HepG2 (cell line): ENCODE measurements at regions not wholly inside any gene's neighbourhood (a gene's known extent, or its start where the extent isn't known, plus 50 kb on each side); places are given as distances from the start of the nearest gene placed in this dataset.

Experiments
- HNF4G ChIP-seq, 2 experiments: sonication (generic) in 1 of 2; formaldehyde crosslinking in 1 of 2; IDR thresholded peaks; 2 replicates each; pipeline versions ENCODE4 v1.4.0 to v1.6.1; 2011 to 2020; ENCODE audit warnings: borderline replicate concordance in 2 of 2, low read depth in 2 of 2, mild to moderate bottlenecking in 2 of 2, low read length in 1 of 2, missing genetic modification reagents in 1 of 2, moderate library complexity in 1 of 2
- RAD21 ChIP-seq: fragments of 450-650 bp; formaldehyde crosslinking; IDR thresholded peaks from 2 replicates; pipeline ENCODE4 v1.5.0; 2020; ENCODE audit warnings: mild to moderate bottlenecking
- SNAI1 ChIP-seq: sonication (generic); formaldehyde crosslinking; IDR thresholded peaks from 2 replicates; pipeline ENCODE4 v1.5.0; 2020; ENCODE audit warnings: mild to moderate bottlenecking, missing genetic modification reagents, borderline replicate concordance
- ZNF282 ChIP-seq: fragments of 450-650 bp; IDR thresholded peaks from 2 replicates; pipeline ENCODE4 v1.6.1; 2018; ENCODE audit not compliant: partially characterized antibody
- ZNF768 ChIP-seq: sonication (generic); formaldehyde crosslinking; IDR thresholded peaks from 2 replicates; pipeline ENCODE4 v1.4.0; 2020; ENCODE audit warnings: missing genetic modification reagents
- TF ChIP-seq, protein P1 (sequence below), 2 experiments: sonication (generic) in 1 of 2; formaldehyde crosslinking in 1 of 2; IDR thresholded peaks; 2 replicates each; pipeline versions ENCODE4 v1.4.0 to v1.6.1; 2018 to 2020; ENCODE audit warnings: missing genetic modification reagents in 2 of 2, borderline replicate concordance in 1 of 2, low read depth in 1 of 2, mild to moderate bottlenecking in 1 of 2, missing biosample characterization in 1 of 2

DNA sequence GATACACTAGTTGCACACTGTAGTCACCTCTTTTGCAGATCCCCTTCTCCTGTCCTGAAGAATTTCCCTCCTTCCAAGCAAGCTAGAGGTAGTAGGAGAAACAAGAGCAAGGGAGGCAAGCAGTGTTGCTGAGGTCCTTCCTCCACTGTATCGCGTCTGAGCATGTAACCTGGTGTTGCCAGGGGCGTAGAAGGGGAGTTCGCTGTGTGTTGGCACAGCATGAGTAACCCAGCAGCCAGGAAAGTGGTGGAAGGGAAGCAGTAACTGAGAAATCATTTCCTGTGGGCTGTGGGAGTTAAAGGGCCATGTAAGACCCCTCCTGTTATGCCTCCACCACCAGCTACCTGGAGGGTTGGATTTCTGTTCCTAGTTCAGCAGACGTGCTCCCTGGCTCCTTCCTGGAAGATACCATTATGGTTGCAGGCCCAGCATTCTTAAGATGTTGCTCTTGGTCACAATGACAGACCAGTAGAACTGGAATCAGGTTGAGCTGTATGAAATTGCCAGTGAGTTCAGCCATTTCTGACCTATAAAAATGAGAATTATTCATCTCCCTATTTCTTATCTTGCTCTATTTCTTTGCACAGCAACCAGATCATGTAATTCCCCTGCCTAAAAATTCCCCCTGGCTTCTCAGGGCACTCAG, 215.3 kb upstream of the TOPAZ1 start:
- TF ChIP-seq ZNF768 (CRISPR knock-in tag) (no peak), RAD21 (CRISPR knock-in tag) (no peak), HNF4G (IDR thresholded peaks at IDR 0.05; ENCODE audit: borderline replicate concordance, low read depth, low read length) (no peak), HNF4G (CRISPR knock-in tag; IDR thresholded peaks at IDR 0.05; ENCODE audit: borderline replicate concordance, low read depth) (no peak), SNAI1 (CRISPR knock-in tag) (no peak), ZNF282 (no peak)
- TF ChIP-seq, protein P1, sequence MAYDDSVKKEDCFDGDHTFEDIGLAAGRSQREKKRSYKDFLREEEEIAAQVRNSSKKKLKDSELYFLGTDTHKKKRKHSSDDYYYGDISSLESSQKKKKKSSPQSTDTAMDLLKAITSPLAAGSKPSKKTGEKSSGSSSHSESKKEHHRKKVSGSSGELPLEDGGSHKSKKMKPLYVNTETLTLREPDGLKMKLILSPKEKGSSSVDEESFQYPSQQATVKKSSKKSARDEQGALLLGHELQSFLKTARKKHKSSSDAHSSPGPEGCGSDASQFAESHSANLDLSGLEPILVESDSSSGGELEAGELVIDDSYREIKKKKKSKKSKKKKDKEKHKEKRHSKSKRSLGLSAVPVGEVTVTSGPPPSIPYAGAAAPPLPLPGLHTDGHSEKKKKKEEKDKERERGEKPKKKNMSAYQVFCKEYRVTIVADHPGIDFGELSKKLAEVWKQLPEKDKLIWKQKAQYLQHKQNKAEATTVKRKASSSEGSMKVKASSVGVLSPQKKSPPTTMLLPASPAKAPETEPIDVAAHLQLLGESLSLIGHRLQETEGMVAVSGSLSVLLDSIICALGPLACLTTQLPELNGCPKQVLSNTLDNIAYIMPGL (CRISPR knock-in tag; IDR thresholded peaks at IDR 0.05; ENCODE audit: borderline replicate concordance in 1 of 2, low read depth in 1 of 2) = no peak
